Stimulated activated CD8-positive, alpha-beta memory T cell treated with anti-CD3 and anti-CD28 coated beads, Interleukin-15, amount 100 ng/mL, for 4 hours (primary cell): ENCODE measurements at regions not wholly inside any gene's neighbourhood (a gene's known extent, or its start where the extent isn't known, plus 50 kb on each side); places are given as distances from the start of the nearest gene placed in this dataset.

Source experiments
- DNase-seq, 2 donors: peaks; one replicate each; pipeline ENCODE4 v3.0.0-alpha.2; 2020; ENCODE audit warnings: low read depth in 2 of 2

DNA sequence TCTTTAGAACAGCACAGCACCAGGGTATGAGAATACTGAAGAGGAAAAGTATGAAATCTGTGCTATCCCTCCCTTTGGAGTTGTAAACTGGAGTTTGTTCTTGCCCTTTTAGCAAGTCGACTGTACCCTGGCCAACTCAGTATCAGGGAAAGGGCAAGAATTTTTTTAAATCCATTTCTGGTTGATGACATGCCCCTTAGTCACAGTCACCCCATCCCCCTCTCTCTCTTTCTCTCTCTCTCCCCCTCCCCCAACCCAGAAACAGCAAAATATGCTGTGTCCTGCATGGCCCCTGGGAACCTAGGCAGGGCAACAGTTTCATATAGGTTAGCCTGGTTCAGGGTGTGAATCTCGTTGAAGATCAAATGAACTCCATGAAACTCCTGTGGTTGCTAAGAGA is 177.7 kb upstream of the ADO start:
- DNase-seq = no peak

DNA sequence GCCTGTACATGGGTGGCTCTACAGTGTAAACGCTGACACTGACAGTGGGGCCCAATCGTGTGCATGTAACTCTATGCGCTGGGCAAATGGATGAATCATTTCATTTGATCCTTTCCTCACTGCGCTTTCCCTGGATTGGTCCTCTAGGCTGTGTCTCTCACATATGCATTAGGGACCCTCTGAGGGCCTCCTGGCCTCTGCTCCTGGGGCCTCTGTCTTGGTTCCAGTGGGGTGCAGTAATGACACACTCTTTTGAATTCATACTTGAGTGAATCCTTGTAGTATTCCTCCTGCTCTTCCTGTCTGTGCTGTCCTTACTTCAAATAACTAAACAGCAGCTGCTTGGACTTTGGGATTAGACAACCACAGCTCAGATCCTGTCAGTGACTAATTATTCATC is 176.5 kb upstream of the ADO start:
- no peak for DNase-seq

DNA sequence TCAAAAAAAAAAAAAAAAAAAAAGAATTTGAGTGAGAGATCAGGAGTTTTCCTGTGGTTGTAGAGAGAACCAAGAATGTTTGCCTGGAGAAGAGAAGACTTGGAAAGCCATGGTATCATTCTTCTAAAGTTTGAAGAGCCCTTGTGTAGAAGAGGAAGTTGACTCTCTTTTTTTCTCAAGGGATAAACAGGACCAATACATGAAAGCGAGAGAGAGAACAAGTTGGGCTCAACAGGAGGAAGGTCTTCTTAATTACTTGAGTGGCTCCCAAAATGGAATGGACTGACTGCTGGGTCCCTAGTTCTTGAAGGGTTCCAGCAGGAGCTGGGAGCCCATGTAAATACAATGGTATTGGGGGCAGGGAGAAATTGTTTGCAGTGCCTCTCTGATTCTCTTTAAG is 173.3 kb upstream of the ADO start:
- DNase-seq = no peak

DNA sequence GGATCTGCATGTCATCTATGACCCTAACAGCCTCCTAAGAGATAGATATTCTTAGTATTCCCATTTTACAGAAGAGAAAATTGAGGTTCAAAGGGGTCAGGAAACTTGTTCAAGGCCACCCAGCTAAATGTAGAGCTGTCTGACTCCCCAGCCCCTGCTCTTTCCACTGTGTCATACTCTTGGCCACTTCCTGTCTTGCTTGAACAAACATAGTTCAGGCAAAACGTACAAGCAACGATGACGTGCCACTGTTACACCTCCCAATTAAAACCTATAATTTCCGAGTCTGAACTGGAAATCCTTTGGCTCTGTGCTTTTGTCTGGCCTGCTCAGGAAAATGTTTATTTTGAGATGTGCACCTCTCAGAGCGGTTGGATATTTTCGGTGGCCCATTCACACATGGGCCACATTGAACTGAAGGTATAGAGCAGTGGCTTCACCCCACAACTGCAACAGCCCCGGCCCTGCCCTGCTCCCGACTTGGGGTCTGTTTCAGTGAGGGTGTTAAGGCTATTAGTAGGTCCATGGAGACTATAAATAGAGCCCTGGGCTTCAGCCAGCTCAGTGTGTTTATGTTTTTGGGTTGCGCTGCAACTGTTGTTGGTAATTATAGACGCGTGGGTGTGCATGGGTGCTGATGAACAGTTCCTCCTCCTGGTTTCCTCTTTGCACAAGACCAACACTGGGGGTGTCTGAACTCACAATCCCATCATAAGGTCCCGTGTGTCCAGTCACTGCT is 172.3 kb upstream of the ADO start:
- peak; percentile 32 to 66 for DNase-seq

DNA sequence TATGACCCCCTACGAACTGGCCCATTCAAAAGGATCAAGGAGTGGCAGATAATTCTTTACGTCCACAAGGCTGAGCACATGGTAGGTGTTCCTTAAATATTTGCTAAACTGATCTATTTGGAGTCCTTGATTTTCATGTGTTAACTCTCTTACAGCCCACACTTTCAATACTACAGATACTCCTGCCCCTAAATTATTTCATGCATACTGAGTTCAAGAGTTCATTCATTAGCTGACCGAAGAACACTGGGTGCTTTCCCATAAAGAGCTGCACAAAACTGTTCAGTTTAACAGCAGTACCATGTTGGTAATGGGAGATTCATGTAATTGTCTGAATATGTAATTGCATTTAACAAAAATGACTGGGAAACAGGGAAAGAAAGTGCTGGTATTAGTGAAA is 170.5 kb upstream of the ADO start:
- DNase-seq = no peak

DNA sequence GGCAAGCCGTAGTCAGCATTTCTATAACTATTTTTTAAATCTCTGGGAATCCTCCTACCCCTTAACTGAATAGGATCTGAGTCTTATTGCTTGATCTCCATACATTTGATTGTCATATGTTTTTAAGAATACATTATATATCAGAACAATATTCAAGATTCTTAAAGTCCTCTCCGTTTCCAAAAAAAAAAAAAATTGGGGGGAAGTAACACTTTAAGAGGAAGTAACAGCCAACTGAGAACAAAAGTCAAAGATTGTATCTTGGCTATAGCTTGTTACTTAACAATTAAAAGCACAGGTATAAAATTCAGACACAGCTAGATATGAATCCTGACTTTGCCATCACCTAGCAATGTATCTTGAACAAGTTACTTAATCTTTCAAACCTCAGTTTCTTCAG is 169.9 kb upstream of the ADO start:
- no peak for DNase-seq

DNA sequence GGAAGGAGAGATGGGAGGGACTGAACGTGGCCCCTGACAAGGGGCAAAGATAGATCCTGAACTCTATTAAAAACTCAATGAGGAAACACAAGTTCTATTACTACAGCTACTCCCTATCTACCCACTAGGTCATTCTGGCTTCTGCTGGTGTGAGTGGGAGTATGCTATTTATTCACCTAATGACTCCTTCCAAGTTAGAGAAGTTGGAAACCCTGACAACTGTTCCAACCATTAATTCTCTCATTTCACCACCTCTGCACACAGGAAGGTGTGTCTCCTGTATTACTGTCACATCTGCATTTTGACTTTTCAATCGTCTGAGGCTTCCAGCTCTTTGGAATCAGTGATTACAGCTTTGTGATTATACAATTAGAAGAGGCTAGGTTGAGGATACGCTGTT is 169.4 kb upstream of the ADO start:
- no peak for DNase-seq

DNA sequence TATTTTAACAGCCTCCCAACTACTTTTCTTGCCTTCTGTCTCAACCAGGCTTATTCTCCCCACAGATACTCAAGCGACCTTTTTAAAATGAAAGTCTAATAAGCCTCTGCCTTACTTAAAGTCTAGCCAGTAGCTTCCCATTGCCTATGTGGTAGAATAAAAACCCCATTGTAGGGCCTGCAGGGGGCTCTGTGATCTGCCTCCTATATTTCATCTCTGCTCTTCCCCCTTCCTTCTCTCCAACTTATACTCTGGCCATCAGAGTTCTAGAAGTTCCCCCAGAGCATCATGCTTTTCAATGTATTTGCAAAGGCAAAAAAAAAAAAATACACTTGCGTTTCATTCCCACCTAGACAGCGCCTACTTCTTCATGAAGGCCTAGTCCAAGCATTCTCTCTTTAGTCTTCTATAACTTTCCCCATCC is 167.7 kb upstream of the ADO start:
- DNase-seq = no peak

DNA sequence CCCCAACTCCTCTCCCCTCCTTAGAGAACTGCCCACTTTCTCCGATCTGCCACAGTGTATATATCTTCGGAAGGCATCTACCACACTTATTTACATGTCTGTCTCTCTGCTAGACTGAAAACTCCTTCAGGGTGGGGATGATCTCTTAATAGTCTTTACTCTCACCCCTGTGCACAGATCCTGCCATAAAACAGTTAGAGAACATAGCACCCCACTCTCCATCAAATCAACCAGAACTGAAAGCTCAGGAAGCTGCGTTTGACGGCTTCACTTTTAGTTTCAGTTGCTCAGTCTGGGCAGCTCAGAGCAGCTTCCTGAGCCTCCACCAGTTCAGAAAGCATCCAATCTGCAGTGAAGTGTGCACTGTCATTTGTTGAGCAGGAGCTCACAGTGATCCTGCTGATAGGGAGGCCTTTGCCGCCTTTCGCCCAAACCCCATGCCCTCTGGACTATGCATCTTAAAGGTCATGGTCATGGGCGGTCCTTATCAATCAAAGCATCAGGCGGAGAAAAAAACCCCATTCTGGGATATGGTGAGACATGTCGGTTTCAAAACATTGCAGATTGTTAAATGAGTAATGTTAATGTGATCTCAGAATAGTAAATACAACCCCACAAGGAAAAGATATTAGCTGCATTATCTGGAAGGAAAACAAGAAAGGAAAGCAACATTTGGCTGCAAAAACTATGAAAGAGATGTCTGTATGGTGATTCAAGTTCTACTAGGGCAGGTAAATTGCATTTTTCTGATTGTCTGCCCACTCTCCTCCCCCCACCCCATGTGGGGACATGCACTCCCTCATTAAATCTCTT is 167.1 kb upstream of the ADO start:
- peak; percentile 39 to 51 for DNase-seq

DNA sequence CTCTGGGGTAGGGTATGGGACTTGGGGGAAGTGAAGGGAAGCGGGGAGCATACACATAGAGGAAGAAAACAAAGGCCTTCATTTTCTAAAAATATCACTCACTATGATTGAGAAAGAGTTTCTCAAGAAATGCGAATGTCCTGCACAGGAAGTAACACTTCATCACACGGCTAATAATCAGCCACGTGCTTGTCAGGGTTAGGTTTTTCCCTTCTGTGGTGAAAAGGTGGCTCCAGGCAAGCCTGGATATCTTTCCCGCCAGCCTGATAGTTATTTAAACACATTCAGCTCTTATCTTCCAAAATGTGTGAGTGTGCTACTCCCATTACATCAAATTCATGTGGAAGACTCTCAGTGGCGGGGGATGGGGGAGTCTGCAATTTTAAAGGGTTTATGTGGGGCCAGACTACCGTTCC is 166.4 kb upstream of the ADO start:
- DNase-seq = peak in 1 of 2 donors; percentile 17

DNA sequence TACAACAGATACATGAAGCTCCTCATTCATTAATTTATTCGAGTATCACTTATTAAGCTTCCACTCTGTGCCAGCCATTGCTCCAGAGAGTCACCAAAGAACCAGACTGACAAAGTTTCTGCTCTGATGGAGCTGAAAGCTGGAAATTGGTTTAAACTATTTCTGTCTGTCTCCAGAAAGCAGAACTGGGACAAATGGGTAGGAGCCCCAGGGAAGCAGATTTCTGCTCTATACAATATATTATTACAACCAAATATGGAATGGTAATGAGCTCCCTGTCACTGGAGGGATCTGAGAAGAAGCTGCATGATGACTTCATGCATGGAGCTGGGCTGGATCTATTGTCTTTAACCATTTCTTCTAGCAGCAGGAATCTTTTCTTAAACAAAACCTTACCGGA is 165.4 kb upstream of the ADO start:
- DNase-seq = no peak

DNA sequence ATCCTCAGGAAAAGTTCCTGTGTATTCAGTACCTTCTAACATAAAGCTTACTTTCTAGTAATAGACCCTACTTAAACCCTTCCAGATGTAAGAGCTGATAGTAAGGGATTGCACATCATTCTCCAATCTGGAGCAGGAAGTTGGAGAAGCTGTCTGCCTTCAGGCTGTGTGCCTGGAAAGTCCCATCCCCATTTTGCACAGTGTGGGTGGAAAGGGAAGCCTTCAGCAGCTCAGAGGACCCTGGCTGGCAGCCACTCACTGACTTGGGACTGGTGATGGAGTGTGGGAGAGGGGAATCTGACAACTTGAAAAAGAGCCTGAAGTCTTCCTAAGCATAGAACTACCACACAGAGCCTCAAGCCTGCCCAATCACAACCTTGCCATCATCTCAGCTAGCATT is 164.1 kb upstream of the ADO start:
- no peak for DNase-seq

DNA sequence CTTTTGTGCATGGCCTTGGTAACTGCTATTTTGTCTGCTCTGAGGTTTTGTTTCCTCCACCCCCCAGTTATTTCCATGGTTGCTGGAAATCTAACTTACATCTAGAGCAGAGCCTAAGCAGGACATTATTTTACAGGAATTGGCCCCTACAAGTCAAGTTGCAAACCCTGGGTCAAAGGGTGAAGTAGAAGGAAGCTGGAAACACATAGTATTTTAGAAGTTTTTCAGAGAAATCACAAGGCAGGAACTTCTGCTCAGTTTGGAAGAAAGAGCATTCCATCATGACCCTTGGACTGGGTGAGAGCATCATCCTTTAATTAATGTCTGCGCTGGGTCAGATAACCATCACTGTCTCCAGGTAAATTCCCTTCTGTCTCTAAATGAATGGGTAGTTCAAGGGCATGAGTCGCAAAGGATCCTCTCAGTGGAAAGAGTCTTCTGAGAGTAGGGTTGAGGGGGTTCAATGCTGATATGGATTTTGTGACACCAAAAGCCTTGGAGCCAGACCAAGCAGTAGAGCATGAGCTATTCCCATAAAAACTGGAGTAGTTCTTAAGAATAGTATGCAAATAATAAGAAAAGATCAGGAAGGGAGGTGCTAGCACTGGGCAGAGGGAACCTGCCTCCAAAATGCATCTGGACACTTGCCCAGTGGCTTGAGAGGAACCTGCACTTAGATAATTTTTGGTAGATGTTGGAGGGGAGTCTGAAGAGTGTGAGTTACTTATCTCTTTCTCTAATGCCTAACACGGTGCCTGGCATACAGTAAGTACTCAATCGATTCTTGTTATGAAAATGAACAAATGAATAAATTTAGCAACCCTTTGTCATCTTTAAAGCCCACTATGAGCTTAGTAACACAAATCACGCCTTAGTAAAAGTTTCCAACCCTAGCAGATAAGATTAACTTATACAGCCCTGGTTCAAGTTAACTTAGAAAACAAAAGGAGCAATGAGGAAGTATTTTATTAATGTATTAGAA is 160.6 kb upstream of the ADO start:
- no peak for DNase-seq

DNA sequence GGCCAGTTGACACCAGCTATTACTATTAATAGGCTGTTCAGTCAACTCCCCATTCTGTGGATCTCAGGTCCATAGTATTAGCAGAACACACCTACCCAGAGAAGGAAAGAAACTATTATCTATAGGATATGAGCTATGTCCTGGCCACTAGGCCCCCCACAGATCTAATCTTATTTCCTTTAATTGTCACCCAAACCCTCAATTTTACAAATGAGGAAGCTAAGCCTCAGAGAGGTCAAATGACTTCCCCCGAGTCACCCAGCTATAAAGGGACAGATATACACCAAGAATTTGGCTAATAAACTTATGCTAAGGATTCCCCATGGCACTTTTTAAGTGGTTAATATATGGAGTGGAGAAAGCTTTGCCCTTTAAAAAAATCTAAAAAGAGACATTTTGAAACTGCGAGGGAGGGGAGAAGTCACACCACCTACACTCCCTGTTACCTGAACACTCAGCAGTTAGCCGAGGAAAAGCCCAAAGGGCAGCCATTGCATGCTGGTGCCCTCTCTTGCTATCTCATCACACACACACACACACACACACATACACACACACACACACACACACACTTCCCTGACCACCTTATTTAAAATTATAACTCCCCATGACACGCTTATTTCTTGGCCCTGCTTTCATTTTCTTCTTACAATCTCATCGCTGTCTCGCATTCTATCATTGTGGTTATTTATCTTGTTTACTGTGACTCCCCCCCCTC is 157.0 kb upstream of the ADO start:
- no peak for DNase-seq

DNA sequence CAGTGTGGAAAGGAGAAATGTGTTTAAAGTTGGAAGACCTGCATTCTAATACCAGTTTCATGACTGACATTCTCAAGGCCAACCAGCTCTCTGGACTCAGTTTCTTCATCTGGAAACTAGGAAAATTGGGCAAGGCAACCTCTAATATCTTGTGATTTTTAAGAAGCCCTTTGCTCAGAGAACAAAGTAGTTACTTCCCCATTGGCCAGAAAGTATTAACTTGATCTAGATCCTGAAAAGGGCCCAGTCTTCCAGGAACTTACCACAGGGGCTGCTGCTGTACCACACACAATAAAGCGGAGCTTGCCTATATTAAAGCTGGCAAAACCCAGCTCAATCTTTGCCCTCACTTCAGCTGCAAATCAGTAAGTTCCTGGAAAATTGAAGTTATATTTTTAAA is 155.6 kb upstream of the ADO start:
- no peak for DNase-seq

DNA sequence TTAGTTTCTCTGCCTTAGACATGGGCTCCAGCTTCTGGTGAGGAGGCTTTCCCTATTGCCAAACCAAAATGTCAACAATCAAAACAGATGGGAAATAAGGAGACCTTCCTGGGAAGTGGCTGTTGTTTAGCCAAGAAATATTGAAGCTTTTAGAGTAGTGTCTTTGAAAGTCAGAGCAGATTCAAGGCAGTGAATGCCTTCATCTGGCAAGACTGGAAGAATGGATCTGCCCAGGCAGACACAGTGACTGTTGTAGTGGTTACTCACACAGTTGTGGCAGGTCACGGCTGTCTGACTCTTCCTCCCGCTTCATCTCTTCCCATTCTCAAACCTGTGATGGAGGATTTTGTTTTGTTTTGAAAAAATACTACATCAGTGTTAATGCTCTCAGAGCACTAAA is 154.1 kb upstream of the ADO start:
- no peak for DNase-seq

DNA sequence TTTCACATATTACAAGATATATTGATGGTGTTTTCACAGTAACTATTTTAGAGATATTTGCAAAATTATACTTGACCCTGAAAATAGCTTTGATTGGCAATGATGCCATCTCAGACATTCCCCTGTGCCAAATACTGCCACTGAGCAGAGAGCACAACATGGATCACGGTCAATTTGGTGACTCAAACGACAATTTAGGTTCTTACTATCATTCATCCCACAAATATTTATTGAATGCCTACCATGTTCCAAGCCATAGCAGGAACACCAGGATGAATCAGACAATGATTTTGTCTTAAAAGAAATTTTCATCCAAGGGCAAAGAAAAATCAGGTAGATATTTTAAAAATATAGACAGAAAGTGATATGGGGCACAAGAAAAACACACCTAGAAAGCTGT is 153.2 kb upstream of the ADO start:
- DNase-seq = no peak

DNA sequence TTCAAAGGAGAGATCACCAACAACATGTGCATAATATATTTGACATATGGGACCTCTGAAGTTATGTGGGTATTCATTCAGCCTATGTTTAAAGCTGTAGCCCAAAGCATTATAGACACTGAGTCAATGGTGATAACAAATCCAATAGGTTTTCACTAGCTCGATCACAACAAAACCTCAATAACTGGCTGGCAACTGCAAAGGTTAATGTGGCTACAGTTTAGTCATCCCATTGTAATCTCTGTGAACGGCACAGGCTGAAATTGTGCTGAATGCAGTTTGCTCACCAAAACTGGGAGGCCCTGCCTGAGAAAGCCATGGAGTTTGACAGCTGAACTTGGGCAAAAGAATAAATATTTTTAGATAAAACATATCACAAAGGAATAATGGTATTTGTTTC is 152.4 kb upstream of the ADO start:
- no peak for DNase-seq

DNA sequence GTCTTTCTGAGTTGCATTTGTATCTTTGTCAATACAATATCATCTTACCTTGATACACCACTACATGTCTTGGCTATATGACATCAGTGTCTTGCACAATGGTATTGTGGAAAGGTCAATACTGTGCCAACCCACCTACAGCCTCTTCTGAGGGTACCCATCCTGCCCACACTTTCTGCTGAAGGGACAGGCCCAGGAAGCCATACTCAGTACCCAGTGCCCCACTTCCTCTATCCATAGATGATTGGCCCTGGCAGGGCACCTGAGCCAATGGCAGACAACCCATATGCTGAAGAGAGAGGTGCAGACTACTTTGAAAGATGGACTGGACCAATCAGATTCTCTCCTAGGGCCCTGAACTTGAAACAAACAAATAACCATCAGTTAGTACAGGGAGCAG is 152.0 kb upstream of the ADO start:
- no peak for DNase-seq

DNA sequence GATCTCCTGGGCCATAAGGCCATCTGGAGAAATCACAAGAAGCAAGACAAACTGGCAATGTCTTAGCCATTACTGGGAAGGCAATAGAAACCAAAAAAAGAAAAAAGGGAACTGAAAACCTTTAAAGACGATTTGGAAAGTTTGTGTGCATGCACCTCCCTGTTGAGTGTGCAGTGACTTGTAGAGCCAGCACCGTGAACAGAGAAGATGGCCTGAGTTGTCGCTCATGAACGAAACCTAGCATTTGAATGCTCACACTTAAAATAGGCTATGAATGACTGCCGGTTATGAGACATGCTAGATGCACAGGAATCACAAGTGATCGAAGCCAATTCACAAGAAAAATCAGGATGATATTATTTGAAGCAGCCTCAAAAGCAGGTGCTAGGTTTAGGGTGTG is 151.3 kb upstream of the ADO start:
- no peak for DNase-seq

DNA sequence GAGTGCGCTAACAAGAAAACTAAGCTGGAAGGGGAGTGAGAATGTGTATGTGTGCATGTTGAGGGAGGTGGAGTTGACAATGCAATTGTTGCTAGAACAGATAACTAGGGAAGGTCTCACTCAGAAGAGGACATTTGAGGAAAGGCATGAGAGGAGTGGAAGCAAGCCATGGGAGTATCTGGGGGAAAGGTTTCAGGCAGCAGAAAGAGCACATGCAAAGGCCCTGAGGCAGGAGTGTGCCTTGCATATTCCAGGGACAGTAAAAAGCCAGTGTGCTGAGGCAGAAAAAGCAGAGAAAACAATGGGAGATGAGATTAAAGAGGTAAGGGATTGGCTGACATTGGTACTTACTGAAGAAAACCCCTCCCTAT is 149.6 kb upstream of the ADO start:
- no peak for DNase-seq
